ENCODE measurements at regions not wholly inside any gene's neighbourhood (a gene's known extent, or its start where the extent isn't known, plus 50 kb on each side); places are given as distances from the start of the nearest gene placed in this dataset.
"Not testable (repeated sequence)": the region's sequence is repeated elsewhere in the genome, so short reads cannot be mapped to it uniquely, and the experiment has no call there.

DNA sequence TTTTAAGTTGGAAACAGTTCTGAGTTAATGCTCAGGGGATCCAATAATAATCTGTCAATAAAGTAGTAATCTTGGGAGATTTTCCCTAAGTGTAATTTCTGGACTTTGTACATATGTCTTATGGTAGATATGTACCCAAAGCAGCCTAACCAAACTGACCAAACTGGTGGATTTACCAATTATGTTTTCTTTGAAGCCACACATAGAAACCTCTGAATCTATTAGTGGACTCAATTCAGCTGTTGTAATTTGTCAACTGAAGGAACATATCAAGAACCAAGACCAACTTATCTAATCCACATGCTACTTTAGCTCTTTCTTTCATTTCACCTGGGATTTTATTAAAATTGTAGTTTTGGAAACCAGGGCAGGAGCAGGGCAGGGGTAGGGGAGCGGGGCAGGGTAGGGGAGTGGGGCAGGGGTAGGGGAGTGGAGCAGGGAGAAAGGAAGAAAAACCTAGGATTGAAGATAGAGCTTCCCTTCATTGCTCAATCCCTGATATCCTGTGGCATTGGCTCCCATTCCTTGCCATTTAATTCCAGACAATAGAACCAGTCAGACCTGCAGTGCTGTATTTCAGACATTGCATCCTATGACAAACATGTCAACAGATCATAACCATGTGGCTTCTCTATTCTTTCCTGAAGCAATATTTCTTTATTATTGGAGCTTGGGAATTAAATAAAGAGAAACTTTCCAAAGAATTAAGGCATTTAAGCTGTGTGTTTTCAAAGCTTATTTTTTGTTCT lies 101.8 kb downstream of the NFKBIZ start:
- no peak for DNase-seq

DNA sequence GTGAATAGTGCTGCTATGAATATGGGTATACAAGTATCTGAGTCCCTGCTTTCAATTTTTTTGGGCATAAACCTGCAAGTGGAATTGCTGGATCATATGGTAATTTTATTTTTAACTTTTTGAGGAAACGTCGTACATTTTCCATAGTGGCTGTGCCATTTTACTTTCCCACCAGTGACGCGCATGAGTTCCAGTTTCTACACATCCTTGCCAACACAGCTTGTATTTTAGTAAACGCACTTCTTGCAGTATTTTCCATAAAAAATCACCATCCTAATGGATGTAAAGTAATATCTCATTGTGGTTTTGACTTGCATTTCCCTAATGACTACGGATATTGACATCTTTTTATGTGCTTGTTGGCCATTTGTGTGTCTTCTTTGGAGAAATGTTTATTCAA lies 105.0 kb downstream of the NFKBIZ start:
- DNase-seq = no peak

DNA sequence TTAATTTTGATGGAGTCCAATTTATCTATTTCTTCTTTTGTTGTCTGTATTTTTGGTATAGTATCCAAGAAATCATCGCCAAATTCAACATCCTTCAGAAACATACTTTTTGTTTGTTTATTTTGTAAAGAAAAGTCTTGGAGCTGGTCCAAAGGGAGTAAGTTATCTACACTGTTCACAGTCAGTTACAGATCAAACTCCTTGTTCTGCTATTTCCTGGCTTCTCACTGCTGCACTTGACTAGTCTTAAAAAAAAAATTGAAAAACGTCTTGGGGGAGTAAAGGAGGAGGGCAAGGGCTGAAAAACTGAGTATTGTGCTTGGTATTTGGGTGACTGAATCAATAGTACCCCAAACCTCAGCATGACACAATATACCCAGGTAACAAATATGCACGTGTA lies 105.6 kb downstream of the NFKBIZ start:
- DNase-seq = no peak

DNA sequence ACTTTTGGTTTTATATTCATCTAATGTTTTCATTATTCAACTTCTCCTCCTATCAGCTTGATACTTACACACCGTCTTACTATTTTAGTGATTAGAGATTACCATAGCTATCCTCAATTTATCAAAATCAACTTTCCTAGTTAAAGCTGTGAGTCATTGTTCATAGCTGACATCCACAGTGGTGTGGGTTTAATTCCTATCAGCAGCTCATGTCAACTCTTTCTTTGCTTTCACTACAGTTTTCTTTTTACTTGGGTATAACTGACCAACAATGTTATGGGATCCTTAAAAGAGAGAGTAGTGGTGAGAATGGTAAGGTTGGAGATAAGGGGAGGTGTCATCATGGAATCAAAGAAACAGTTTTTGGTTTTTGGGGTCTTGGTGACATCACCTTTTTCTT lies 112.7 kb downstream of the NFKBIZ start:
- no peak for DNase-seq

DNA sequence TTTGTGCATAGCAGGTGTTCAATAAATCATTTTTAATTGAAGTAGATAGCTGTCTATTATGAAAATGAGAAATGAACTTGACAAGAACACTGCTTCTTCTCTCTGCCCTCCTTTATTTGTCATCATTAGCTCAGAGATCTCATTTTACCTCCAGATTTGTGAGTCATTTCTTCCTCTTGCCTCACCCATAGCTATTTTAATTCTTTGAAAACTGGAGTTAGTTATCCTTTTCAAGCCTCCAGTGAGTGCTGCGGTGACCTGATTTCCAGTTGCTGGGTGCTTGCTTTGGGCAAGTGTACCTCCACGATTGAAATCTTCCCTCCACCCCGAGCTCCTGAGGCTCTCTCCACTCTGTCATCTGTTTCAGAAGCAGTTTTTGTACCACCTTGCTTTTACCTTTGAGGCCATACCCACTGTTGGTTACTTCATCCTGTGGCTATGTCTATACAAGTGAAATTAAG lies 114.6 kb downstream of the NFKBIZ start:
- no peak for DNase-seq

DNA sequence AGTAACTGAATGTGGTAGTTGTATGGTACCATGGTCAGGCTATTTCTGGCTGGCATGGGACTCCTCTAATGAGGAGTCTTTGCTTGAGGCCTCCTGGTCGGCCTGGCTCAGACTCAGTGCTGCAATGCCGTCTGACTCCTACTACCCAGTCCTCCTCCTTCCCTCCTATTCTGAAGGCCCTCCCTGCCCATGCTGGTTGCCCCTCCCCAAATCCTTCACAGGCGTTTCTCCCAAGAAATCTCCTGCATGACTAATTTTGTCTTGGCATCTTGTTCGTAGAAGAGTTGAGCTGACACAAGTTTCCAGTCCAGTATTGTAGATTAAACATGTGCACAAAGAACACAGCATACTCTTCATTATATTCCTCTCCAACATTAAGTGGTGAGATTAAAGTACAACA lies 115.5 kb downstream of the NFKBIZ start:
- no peak for DNase-seq

DNA sequence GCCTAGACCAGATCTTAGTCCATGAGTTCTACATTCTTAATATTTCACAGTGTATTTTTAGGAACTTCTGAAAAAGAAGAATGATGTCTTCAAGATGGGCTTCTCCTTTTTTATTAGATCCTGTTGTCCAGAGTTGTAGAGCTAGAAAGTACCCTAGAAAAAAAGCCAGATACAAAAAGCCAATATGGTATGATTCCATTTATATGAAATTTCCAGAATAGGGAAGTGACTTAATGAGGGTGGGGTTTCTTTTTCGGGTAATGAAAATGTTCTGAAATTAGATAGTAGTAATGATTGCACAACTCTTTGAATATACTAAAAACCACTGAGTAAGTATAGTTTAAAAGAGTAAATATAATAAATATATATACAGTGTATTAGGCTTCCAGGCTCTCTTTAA lies 116.9 kb downstream of the NFKBIZ start:
- DNase-seq = no peak

DNA sequence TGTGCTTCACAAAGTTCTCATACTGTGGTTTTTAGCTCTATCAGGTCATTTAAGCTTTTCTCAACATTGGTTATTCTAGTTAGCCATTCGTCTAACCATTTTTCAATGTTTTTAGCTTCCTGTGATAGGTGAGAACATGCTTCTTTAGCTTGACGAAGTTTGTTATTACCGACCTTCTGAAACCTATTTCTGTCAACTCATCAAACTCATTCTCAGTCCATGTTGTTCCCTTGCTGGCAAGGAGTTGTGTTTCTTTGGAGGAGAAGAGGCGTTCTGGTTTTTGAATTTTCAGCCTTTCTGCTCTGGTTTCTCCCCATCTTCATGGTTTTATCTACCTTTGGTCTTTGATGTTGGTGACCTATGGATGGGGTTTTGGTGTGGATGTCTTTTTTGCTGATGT lies 120.9 kb downstream of the NFKBIZ start:
- DNase-seq = no peak

DNA sequence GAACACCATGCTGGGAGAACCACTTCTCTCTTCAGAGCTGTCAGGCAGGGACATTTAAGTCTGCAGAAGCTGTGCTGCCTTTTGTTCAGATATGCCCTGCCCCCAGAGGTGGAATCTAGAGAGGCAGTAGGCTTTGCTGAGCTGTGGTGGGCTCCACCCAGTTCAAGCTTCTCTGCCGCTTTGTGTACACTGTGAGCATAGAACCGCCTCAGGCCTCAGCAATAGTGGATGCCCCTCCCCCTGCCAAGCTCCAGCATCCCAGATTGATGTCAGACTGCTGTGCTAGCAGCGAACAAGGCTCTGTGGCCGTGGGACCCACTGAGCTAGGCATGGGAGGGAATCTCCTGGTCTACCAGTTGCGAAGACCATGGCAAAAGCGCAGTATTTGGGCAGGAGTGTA lies 121.6 kb downstream of the NFKBIZ start:
- no peak for DNase-seq

DNA sequence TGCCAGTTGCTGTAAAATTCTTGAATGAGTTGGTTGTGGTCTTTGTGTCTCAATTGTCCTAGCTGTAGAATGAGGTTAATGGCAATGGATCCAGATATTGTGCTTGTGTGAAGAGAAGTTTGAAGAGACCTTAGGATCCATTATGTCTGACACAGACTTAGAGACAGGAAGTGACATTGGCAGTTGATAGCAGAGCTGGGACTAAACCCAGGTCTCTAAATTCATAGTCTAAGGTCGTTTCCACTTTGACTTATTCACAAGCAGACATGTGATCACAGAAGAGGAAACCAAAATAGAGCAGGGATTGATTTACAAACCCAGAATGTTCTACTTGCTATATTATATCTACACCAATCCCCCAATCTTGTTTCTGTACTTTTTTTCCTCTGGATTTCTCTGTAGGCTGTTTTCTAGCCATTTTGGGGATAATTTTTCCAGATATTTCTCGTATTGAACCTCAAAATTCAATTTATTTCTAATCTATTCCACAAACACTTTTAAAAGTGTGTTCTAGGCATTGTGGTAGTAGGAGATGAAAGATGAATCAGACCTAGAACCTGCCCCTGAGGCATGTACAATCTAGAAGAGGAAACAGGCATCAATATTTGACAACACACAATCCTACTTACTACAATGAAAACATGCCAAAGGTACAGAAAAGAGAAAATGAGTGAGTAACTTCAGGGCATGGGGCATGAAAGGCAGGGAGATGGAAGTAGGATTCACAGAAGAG lies 123.3 kb downstream of the NFKBIZ start:
- DNase-seq = no peak

DNA sequence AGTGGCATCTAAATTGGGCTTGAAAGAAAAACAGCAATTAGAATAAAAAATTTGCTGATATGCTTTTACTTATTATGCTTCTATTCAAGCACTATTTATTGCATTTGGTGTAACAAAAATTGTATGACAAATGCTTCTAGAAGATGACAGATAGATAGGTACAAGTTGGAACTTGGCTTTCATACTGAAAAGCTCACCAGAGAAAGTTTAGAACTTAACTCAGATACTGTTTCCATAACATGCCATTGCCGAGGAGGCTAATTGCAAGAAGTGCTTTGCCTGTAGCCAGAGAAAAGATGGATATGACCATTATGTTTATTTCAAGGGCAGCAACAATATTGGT lies 123.8 kb downstream of the NFKBIZ start:
- no peak for DNase-seq

DNA sequence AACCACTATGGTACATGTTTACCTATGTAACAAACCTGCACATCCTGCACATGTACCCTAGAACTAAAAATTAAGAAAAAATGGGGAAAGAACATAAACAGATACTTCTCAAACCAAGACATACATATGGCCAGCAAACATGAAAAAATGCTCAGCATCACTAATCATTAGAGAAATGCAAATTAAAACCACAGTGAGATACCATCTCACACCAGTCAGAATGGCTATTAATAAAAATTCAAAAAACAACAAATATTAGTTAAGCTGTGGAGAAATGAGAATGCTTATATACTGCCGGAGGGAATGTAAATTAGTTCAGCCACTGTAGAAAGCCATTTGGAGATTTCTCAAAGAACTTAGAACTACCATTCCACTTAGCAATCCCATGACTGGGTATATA lies 126.1 kb downstream of the NFKBIZ start:
- not testable (repeated sequence) for DNase-seq

DNA sequence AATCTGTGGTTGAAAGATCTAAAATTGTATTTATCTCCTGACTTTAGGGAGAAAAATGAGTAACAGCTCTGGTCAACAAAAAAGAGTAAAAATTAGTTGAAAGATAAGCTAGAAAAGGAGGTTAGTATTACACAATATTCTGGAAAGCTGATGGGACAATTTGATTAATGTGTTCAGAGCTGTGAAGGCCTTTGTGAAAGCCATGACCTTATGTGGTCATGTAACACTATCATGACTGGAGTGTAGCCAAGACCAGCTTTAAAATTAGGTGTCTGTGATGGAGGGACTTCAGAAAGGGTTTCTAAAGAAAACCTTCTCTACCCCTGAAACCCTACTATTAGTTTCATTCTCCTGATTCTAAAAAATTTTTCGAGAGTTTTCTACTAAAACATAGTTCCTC lies 127.2 kb downstream of the NFKBIZ start:
- DNase-seq = no peak

DNA sequence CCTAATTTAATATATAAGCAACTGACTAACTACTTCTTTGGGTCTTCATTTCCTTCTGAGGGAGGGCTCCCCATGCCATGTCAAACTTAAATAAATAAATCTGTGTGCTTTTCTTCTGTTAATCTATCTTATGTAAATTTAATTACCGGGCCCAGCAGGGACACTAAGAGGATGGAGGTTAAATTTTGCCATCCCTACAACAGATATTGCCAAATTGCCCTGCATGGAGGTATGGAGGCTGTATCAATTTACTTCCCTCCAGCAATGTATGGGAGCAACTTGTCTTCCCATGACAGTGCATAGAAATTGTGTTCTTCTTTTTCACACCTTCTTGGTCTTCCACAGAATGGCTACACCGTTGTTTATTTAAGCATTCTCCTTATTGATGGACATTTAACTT lies 129.0 kb downstream of the NFKBIZ start:
- DNase-seq = no peak

DNA sequence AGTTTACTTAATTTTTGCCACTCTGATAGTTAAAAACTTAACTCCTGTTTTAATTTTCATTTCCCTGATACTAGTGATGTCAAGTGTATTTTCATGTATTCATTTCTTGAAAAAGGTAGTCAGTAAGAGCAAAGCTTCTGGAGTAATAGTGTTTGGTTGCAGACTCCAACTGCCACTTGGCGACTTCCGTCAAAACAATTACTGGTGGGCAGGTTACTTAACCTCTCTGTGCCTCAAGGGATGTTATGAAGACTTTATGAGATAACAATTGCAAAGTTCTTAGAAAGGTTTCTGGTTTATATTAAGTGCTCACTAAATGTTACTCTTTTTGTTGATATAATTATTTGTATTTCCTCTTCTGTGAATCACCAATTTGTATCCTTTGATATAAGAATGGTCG lies 129.7 kb downstream of the NFKBIZ start:
- no peak for DNase-seq

DNA sequence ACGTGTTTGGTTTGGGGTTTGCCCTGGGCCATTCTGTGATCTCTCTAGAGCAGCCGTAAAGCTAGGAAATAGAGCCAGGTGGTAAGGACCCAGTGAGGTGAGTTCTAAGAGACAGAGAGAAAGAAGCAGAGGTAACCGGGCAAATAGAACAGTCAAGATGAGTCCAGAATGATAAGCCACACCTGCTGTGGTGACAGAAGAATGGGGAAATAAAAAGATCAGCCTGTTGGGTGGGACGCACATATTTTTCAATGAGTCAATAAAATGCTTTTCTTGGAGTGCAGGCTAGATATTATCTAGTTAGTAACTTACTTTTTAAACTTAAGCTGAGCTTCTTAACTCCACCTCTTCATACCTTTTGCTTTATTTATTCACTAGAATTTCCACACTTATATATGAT lies 135.0 kb downstream of the NFKBIZ start:
- no peak for DNase-seq

DNA sequence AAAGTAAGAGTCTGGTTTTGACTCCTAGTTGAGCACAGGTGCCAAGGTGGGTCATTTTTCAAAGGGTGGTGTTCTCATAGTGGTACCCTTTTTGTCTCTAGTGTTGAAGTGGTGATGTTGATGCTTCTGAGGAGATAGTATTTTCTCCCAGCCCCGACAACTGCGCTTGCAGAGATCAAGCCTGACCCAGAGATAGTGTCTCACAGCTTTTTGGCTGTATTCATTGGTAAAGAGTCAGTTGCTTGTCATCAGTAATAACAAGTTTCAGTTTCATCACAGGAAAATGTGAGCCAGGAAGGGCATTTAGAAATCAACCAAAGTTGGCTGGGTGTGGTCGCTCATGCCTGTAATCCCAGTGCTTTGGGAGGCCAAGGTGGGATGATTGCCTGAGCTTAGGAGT lies 139.3 kb downstream of the NFKBIZ start:
- DNase-seq = peak; percentile 60

DNA sequence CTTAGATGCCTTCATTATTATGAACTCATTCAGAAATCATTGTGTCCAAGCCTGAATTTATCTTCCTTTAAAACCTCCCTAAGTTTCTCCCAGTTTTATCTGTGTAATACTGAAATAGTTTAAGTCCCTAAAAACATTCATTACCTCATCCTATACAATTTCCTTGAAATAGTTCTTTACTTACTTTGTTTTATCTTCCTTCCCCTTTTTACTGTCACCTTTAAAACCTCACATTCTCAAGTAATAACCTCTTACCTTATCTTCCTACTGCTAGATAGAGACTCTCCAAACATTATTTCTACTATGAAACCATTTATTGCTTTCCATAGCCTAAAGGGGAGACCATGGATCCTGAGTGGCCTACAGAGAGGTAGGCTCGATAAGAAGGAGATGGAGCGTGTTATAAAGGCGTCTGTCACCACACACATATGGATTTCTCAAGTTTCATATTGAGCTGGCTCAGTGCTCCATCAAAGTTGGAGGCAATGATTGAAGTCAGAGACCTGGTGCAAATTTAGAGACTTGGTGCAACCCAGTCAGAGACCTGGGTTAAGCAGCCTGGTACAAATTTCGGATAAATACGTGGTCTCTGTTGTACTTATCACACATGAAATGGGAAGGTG lies 140.4 kb downstream of the NFKBIZ start:
- no peak for DNase-seq

DNA sequence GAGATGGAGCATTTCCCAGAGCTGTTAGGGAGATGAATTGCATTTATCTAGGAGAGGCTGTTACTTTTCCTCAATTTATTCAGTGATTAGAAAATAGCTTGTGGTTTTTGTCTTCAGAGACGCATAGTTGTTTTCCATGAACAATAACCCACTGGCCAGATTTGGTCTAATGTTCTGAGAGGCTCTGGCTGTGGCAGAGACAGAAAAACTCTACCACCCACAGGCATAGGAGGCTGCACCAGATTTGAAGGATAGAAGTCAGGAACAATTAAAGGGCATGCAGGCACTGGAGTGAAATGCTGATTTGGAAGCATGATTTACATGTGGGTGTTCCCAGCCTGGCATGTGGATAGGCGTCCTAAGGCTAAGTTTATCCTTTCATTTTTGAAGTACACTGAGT lies 143.5 kb downstream of the NFKBIZ start:
- DNase-seq = no peak

DNA sequence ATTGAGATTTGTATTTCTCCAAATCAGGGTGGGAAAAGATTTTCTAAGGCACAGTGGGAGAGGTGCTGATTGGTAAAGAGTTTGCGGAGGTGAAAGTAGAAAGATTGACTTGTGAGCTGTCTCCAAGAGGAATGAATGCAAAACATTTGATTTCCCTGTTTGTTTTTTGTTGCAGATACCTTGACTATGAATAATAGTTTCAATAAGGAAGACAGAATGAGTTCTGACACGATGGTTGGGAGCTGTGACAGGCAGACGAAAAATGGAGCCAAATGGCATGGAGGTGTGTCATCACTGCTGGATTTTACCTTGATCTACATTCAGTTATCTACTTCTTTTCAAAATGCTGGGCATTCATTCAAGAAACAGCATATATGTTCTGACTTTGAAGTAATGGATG lies 145.1 kb downstream of the NFKBIZ start:
- no peak for DNase-seq

DNA sequence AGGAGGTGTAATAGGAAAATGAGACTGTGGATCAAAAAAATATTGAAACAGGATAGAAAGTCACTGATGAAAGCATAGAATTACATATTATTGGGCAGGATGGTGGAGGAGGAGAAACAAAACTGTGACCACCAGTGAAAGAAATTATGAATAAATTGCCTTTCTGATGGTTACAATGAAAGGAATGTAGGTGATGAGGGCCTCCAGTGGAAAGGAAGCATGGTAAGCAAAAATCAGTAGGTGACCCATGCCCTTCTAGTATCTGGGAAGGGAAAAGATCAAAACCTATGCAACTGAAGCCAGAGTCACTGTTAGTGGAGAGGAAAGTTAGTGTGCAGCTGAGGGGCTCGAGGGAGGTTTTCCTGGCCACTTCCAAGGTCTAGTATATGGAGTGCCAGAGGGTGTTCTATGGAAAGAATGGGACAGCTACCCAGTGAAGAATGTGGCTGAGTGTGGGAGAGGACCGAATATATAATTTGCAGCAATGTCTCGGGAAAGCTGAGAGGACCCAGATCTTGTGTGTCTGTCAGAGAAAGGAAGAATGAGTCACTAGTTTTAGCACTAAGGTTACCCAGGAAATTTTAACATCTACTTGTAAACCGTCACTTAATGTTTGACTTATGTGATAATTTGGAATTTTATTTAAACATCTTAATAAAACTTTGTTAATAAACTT lies 146.2 kb downstream of the NFKBIZ start:
- no peak for DNase-seq

DNA sequence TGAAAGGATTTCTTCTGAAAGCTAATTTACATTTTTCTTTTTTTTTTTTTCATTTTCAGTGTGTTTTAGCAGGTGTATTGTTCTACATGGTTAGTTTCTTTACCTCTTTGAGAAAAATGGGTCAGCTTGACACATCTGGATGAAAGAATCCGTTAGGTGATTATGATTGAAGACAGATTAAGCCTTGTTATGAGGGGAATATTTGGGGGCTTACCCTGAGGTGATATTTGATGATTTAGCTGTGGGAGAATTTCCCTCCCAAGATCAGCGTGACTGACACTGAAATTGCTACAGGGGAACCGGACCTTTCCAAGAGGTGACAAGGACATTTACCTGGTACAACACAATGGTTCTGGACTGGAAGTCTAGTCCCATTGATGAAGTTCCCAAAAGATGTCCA lies 147.5 kb downstream of the NFKBIZ start:
- DNase-seq = no peak

DNA sequence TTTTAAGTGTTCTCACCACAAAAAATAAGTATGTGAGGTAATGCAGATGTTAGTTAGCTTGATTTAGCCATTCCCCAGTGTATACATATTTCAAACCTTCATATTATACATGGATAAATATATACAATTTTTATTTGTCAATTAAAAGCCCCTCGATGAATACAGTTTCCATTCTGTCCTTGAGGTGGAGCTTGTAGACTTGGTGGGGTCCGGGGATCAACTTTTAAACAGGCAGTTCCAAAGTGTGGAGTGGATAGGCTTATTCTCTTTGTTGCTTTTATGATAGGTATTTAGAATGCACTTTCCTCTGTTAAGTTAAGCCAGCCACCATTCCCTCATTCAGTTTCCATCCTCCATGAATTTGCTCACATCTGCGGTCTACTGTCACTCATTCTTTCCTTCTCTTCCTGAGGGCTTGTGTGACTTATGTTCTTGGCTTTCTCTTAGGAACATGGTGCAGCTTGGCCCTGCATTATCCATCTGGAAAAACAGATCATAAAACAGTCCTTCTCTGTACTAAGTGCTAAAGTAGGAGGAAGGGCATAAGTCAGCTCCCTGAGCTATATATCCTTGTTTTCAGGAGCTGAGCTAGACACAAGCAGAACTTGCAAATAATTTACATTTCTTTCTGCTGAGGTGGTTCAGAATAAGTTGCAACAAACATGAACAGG lies 149.1 kb downstream of the NFKBIZ start:
- no peak for DNase-seq

Measured in activated CD8-positive, alpha-beta memory T cell treated with anti-CD3 and anti-CD28 coated beads, Interleukin-2, amount 50 U/mL, for 48 hours (primary cell).